ENCODE measurements at regions not wholly inside any gene's neighbourhood (a gene's known extent, or its start where the extent isn't known, plus 50 kb on each side); places are given as distances from the start of the nearest gene placed in this dataset.

DNA sequence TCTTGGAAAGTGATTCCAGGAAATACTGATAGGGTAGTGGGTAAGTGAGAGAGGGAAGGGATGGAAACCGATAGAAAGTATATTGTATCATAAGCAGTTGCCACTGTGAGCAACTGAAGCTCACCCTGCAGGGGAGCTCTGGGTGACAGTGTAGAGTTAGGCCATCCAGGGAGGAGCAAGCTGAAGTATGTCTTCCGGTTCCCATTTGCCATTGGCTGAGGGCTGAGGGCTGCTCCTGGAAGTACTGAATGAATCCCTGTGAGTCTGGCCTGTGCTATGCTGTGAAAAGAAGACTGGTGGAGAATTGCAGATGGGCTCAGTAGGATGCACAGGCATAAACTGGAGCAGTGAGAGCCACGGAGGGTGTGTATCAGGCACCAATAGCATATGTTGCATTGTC, 348.3 kb downstream of the MFSD1 start:
- Mint-ChIP-seq H3K4me3 (no peak overlapping the region), H3K36me3 (ENCODE audit: low read depth) (no peaks in the 10 kb centered on the region), H3K27ac (no peak overlapping the region), H3K4me1 (no peaks in the 10 kb centered on the region), H3K27me3 (no peaks in the 10 kb centered on the region)
- no peaks in the 10 kb centered on the region for H3K9me3 ChIP-seq (ENCODE audit: control insufficient read depth, low read length, poor library complexity, severe bottlenecking)
- ATAC-seq (no peak), DNase-seq (no peak)

- Mint-ChIP-seq H3K4me3 (no peak overlapping the region), H3K36me3 (ENCODE audit: low read depth) (no peaks in the 10 kb centered on the region)
- H3K9me3 ChIP-seq (ENCODE audit: control insufficient read depth, low read length, poor library complexity, severe bottlenecking): no peaks in the 10 kb centered on the region
These were observed 349.3 kb downstream of the MFSD1 start for GRCh38 chr3:159151130-159151529.

GRCh38 chr3:159157275-159157674, 355.4 kb downstream of the MFSD1 start:
- no peaks in the 10 kb centered on the region for H3K36me3 Mint-ChIP-seq (ENCODE audit: low read depth)
- H3K4me1 Mint-ChIP-seq: no peaks in the 10 kb centered on the region
- H3K4me3 Mint-ChIP-seq: no peak overlapping the region
- no peaks in the 10 kb centered on the region for H3K9me3 ChIP-seq (ENCODE audit: control insufficient read depth, low read length, poor library complexity, severe bottlenecking)
- DNase-seq (no peak), ATAC-seq (no peak)
- H3K27ac Mint-ChIP-seq: no peak overlapping the region
- no peaks in the 10 kb centered on the region for H3K27me3 Mint-ChIP-seq

More at GRCh38 chr3:159151130-159151529, 349.3 kb downstream of the MFSD1 start:
- H3K27me3 Mint-ChIP-seq: no peaks in the 10 kb centered on the region
- DNase-seq (no peak), ATAC-seq (no peak)
- no peak overlapping the region for H3K27ac Mint-ChIP-seq
- H3K4me1 Mint-ChIP-seq: no peaks in the 10 kb centered on the region

GRCh38 chr3:159158213-159158612, 356.4 kb downstream of the MFSD1 start:
- H3K4me1 Mint-ChIP-seq: no peaks in the 10 kb centered on the region
- H3K9me3 ChIP-seq (ENCODE audit: control insufficient read depth, low read length, poor library complexity, severe bottlenecking): no peaks in the 10 kb centered on the region
- no peak overlapping the region for H3K4me3 Mint-ChIP-seq
- H3K27ac Mint-ChIP-seq: no peak overlapping the region
- H3K36me3 Mint-ChIP-seq (ENCODE audit: low read depth): no peaks in the 10 kb centered on the region
- DNase-seq: no peak
- no peak for ATAC-seq
- H3K27me3 Mint-ChIP-seq: no peaks in the 10 kb centered on the region

DNA sequence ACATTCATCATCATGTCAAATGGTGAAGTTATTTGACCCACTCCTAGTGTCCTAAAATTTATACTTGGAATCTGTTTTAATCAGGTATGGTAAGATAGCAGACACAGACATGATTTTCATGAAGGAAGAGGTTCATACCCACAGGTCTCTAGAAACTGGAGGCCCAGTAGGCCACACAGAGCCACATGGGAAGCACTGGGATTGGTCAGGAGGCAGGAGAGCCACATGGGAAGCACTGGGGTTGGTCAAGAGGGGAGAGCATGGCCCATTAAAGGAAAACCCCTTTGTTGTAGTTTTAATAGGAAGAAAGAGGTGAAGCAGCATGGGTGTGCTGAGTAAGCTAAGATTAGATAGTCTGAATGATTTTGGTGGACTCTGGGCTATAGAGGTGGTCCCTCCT, 356.9 kb downstream of the MFSD1 start:
- no peaks in the 10 kb centered on the region for H3K9me3 ChIP-seq (ENCODE audit: control insufficient read depth, low read length, poor library complexity, severe bottlenecking)
- no peak for ATAC-seq
- H3K4me1 Mint-ChIP-seq: no peaks in the 10 kb centered on the region
- H3K27ac Mint-ChIP-seq: no peak overlapping the region
- DNase-seq: no peak
- no peaks in the 10 kb centered on the region for H3K36me3 Mint-ChIP-seq (ENCODE audit: low read depth)
- H3K27me3 Mint-ChIP-seq: no peaks in the 10 kb centered on the region
- H3K4me3 Mint-ChIP-seq: no peak overlapping the region

DNA sequence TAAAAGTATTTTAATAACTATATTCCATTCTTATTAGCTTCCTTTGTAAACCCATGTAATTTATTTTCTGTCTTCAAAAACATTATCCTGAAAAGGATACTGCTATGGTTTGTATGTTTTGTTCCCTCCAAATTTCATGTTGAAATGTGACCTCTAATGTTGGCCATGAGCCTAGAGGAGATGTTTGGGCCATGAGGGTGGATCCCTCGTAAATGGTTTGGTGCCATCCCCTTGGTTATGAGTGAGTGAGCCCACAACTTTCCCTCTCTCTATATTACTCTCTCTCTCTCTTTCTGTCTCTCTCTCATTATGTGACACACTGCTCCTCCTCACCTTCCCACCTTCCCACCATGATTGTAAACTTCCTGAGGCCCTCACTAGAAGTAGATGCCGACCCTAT, 357.7 kb downstream of the MFSD1 start:
- H3K9me3 ChIP-seq (ENCODE audit: control insufficient read depth, low read length, poor library complexity, severe bottlenecking): no peaks in the 10 kb centered on the region
- H3K4me3 Mint-ChIP-seq: no peak overlapping the region
- H3K36me3 Mint-ChIP-seq (ENCODE audit: low read depth): no peaks in the 10 kb centered on the region
- DNase-seq (no peak), ATAC-seq (no peak)
- no peaks in the 10 kb centered on the region for H3K4me1 Mint-ChIP-seq
- H3K27me3 Mint-ChIP-seq: no peaks in the 10 kb centered on the region
- no peak overlapping the region for H3K27ac Mint-ChIP-seq

GRCh38 chr3:159163656-159164055, 361.8 kb downstream of the MFSD1 start:
- no peaks in the 10 kb centered on the region for H3K36me3 Mint-ChIP-seq (ENCODE audit: low read depth)
- no peak for ATAC-seq

DNA sequence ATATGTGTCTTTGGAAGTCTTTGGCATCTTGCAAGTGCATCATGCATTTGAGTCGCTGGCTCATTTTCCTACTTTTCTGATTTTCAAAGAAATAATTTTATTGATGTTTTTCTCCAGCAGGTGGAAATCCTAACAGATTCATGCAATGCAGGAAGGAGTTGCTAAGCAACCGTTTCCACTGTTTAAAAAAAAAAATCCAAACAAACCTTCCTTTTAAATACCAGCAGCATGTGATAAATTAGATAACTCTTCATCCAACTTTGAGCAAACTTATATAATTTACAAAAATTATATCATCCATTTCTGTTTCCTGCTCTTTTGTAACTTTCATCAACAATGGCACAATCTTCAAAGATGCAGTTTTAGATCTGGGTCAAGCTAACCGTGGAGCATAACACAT, 364.1 kb downstream of the MFSD1 start:
- peaks cover 4% of the 10 kb centered on the region for H3K27me3 Mint-ChIP-seq
- ATAC-seq: no peak
- no peaks in the 10 kb centered on the region for H3K36me3 Mint-ChIP-seq (ENCODE audit: low read depth)

More at GRCh38 chr3:159163656-159164055, 361.8 kb downstream of the MFSD1 start:
- Mint-ChIP-seq H3K27ac (no peak overlapping the region), H3K4me1 (no peaks in the 10 kb centered on the region), H3K27me3 (no peaks in the 10 kb centered on the region), H3K4me3 (no peak overlapping the region)
- no peak for DNase-seq
- H3K9me3 ChIP-seq (ENCODE audit: control insufficient read depth, low read length, poor library complexity, severe bottlenecking): no peaks in the 10 kb centered on the region

DNA sequence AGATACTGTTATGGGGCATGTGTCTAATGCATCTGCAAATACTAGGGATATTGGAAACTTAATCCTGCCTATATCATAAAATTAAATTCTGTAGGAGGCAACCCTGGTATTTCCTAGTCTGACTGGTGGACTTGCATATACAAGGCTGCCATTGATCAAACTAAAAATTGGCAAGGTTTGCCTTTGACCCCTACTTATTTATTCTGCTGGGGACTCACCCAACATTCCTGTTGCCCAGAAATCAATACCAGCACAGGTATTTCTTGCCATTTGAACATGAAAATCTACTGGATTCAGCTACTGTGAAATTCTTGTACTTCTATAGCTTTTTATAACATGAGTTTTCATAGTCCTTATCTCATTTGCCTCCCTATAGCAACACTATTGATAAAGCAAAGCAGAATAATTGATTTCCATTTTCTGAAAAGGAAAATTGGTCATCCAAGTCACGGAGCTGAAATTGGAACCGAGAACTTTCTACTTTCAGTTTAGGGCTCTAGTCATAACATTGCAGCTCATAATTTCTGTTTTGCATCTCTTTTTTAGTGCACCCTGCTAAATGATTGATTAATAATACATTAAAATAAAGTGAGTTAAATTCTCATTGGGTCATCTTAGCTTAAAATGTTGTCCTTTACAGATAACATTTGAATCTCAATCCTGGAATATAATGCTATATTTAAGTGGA, 365.2 kb downstream of the MFSD1 start:
- Mint-ChIP-seq H3K27ac (no peak overlapping the region), H3K27me3 (peaks cover 4% of the 10 kb centered on the region), H3K4me1 (no peaks in the 10 kb centered on the region), H3K36me3 (ENCODE audit: low read depth) (no peaks in the 10 kb centered on the region), H3K4me3 (no peak overlapping the region)
- DNase-seq (no peak), ATAC-seq (no peak)
- no peaks in the 10 kb centered on the region for H3K9me3 ChIP-seq (ENCODE audit: control insufficient read depth, low read length, poor library complexity, severe bottlenecking)

More for the DNA sequence above, 364.1 kb downstream of the MFSD1 start:
- H3K9me3 ChIP-seq (ENCODE audit: control insufficient read depth, low read length, poor library complexity, severe bottlenecking): no peaks in the 10 kb centered on the region
- H3K4me1 Mint-ChIP-seq: no peaks in the 10 kb centered on the region
- no peak overlapping the region for H3K27ac Mint-ChIP-seq
- no peak overlapping the region for H3K4me3 Mint-ChIP-seq
- DNase-seq: no peak

- no peak for ATAC-seq
- no peaks in the 10 kb centered on the region for H3K36me3 Mint-ChIP-seq (ENCODE audit: low read depth)
- no peaks in the 10 kb centered on the region for H3K9me3 ChIP-seq (ENCODE audit: control insufficient read depth, low read length, poor library complexity, severe bottlenecking)
- H3K27ac Mint-ChIP-seq: no peak overlapping the region
- H3K4me1 Mint-ChIP-seq: no peaks in the 10 kb centered on the region
- H3K4me3 Mint-ChIP-seq: no peak overlapping the region
- peaks cover 4% of the 10 kb centered on the region for H3K27me3 Mint-ChIP-seq
- DNase-seq: no peak
These were observed 366.9 kb downstream of the MFSD1 start for GRCh38 chr3:159168788-159169187.

DNA sequence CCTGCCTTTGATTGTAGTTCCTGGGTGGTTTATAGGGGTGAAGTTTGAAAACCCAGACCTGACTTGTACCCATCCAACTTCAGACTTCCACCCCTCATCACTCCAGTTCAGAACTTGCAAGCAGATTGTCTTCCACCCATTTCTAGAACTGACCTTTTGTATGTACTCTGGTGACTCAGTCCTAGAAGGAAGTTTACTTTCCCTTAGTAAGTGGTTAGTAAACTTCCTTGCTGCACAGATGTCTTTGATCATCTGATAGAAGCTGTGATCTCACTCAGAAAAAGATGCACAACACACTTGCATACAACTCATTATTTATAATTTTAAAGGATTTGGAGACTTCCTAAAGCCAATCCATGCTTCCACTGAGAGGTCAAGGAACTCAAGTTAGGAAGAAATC, 368.0 kb downstream of the MFSD1 start:
- peaks cover 4% of the 10 kb centered on the region for H3K27me3 Mint-ChIP-seq
- no peak for DNase-seq
- H3K4me3 Mint-ChIP-seq: no peak overlapping the region
- H3K27ac Mint-ChIP-seq: no peak overlapping the region
- no peaks in the 10 kb centered on the region for H3K36me3 Mint-ChIP-seq (ENCODE audit: low read depth)
- H3K4me1 Mint-ChIP-seq: no peaks in the 10 kb centered on the region
- H3K9me3 ChIP-seq (ENCODE audit: control insufficient read depth, low read length, poor library complexity, severe bottlenecking): no peaks in the 10 kb centered on the region
- ATAC-seq: no peak

- H3K27ac Mint-ChIP-seq: no peak overlapping the region
- ATAC-seq: no peak
- H3K4me1 Mint-ChIP-seq: no peaks in the 10 kb centered on the region
- H3K9me3 ChIP-seq (ENCODE audit: control insufficient read depth, low read length, poor library complexity, severe bottlenecking): no peaks in the 10 kb centered on the region
- no peak overlapping the region for H3K4me3 Mint-ChIP-seq
- DNase-seq: no peak
- peaks cover 4% of the 10 kb centered on the region for H3K27me3 Mint-ChIP-seq
- H3K36me3 Mint-ChIP-seq (ENCODE audit: low read depth): no peaks in the 10 kb centered on the region
These were observed 368.7 kb downstream of the MFSD1 start for GRCh38 chr3:159170436-159171003.

DNA sequence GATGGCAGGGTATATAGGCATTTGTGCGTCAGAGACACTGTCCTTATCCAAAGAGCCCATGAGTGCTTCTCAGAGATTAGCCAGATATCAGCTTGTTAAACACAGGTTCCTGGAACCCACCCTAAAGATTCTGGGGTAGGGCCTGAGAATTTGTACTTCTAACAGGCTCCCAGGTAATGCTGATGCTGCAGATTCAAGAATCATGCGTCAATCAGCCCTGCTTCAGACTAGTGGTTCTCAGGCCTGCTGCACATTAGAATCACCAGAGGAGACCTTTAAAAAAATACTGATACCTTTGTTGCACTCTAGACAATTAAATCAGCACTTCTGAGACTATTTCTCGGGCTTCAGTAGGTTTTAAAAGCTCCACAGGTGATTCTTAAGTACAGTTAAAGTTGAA, 369.5 kb downstream of the MFSD1 start:
- ATAC-seq (no peak), DNase-seq (no peak)
- no peaks in the 10 kb centered on the region for H3K36me3 Mint-ChIP-seq (ENCODE audit: low read depth)
- H3K27ac Mint-ChIP-seq: no peak overlapping the region
- no peaks in the 10 kb centered on the region for H3K4me1 Mint-ChIP-seq
- H3K9me3 ChIP-seq (ENCODE audit: control insufficient read depth, low read length, poor library complexity, severe bottlenecking): no peaks in the 10 kb centered on the region
- H3K27me3 Mint-ChIP-seq: peaks cover 4% of the 10 kb centered on the region
- no peak overlapping the region for H3K4me3 Mint-ChIP-seq

DNA sequence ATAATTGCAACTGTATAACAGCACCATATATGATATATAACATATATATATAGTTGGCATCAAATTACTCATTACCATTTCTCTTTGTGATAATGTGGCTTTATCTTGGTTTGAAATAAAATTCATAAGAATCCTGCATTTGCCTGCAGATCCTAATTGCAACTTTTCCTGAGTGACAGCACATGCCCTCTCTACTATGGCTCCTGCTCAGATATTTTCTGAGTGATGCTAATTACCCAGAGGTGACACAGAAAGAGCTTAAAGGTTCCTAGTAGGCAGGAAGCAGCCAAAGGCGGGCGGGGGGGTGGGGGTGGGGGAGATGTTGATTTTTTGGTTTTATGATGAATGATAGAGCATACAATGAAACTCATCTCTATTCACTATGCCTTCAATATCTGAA, 370.6 kb downstream of the MFSD1 start:
- Mint-ChIP-seq H3K27me3 (peaks cover 4% of the 10 kb centered on the region), H3K4me3 (no peak overlapping the region), H3K36me3 (ENCODE audit: low read depth) (no peaks in the 10 kb centered on the region), H3K4me1 (no peaks in the 10 kb centered on the region), H3K27ac (no peak overlapping the region)
- DNase-seq (no peak), ATAC-seq (no peak)
- no peaks in the 10 kb centered on the region for H3K9me3 ChIP-seq (ENCODE audit: control insufficient read depth, low read length, poor library complexity, severe bottlenecking)
